Small intestine (tissue), 7 donors: ENCODE measurements at regions not wholly inside any gene's neighbourhood (a gene's known extent, or its start where the extent isn't known, plus 50 kb on each side); places are given as distances from the start of the nearest gene placed in this dataset.
"Not testable (repeated sequence)": the region's sequence is repeated elsewhere in the genome, so short reads cannot be mapped to it uniquely, and the experiment has no call there.

Experiments
- DNase-seq, 2 donors: peaks; one replicate each; pipeline versions ENCODE4 v3.0.0 to v3.0.0-alpha.2; 2013
- FAIRE-seq: peaks from 2 replicates; lab custom pipeline; 2012; peaks lifted over from hg19 to GRCh38; lab: Jason Lieb, UNC
- H3K27ac ChIP-seq, 3 donors: one replicate each; pipeline ENCODE4 v1.5.1; 2013; ENCODE audit warnings: low read length in 2 of 3, mild to moderate bottlenecking in 2 of 3, control low read depth in 1 of 3, inconsistent platforms in 1 of 3, low read depth in 1 of 3, moderate library complexity in 1 of 3
- H3K27me3 ChIP-seq, 3 donors: one replicate each; pipeline ENCODE4 v1.6.1; 2013; ENCODE audit warnings: low read length in 3 of 3, inconsistent platforms in 1 of 3; ENCODE audit not compliant: control insufficient read depth in 3 of 3, insufficient read depth in 3 of 3
- H3K36me3 ChIP-seq, 3 donors: one replicate each; pipeline ENCODE4 v1.6.1; 2013; ENCODE audit warnings: low read length in 3 of 3, inconsistent platforms in 1 of 3, low read depth in 1 of 3, mild to moderate bottlenecking in 1 of 3, moderate library complexity in 1 of 3; ENCODE audit not compliant: control insufficient read depth in 3 of 3, insufficient read depth in 2 of 3
- H3K4me1 ChIP-seq, 3 donors: one replicate each; pipeline ENCODE4 v1.6.1; 2013; ENCODE audit warnings: low read length in 2 of 3, inconsistent platforms in 1 of 3, low read depth in 1 of 3, mild to moderate bottlenecking in 1 of 3, moderate library complexity in 1 of 3; ENCODE audit not compliant: control insufficient read depth in 3 of 3, insufficient read depth in 2 of 3
- H3K4me3 ChIP-seq, 3 donors: one replicate each; pipeline ENCODE4 v1.5.1; 2013; ENCODE audit warnings: low read length in 3 of 3, control low read depth in 1 of 3, inconsistent platforms in 1 of 3, low read depth in 1 of 3, mild to moderate bottlenecking in 1 of 3, moderate library complexity in 1 of 3
- H3K9me3 ChIP-seq, 2 donors: one replicate each; pipeline ENCODE4 v1.6.1; 2013; ENCODE audit warnings: low read depth in 1 of 2, low read length in 1 of 2; ENCODE audit not compliant: control insufficient read depth in 2 of 2, insufficient read depth in 1 of 2
- WGBS, 3 donors: extraction: QIAGEN DNeasy Blood & Tissue Kit; methylation state at CpG; one replicate each; pipeline ENCODE4 v1.1.7; 2013; 5-methylcytosine and 5-hydroxymethylcytosine counted together
- donor health status: healthy with polysubstance abuse.
- donor health status: control.
- donor health status: control.
- donor health status: Bipolar disorder and iron deficiency.
- donor health status: healthy.

GRCh38 chr3:15979495-15979894, 181.7 kb upstream of the ANKRD28 start:
- FAIRE-seq (no peak), DNase-seq (peak in 1 of 2 donors; percentile 10)

GRCh38 chr3:15979900-15980299, 182.1 kb upstream of the ANKRD28 start:
- no peak overlapping the region for H3K27ac ChIP-seq
- DNase-seq (no peak), FAIRE-seq (no peak)
- H3K9me3 ChIP-seq = no peaks in the 10 kb centered on the region
- WGBS, 3 donors = 86 to 90% (median 89%) methylated on average over 3 of the region's 3 CpGs
- H3K27me3 ChIP-seq = no peaks in the 10 kb centered on the region
- no peak overlapping the region for H3K4me3 ChIP-seq
- H3K4me1 ChIP-seq = no peaks in the 10 kb centered on the region
- H3K36me3 ChIP-seq = no peaks in the 10 kb centered on the region

More at GRCh38 chr3:15979495-15979894, 181.7 kb upstream of the ANKRD28 start:
- no peak overlapping the region for H3K4me3 ChIP-seq
- H3K9me3 ChIP-seq = no peaks in the 10 kb centered on the region
- 67 to 68% (median 67%) methylated on average over 2 of the region's 2 CpGs for WGBS, 3 donors
- no peaks in the 10 kb centered on the region for H3K36me3 ChIP-seq
- no peaks in the 10 kb centered on the region for H3K4me1 ChIP-seq
- H3K27ac ChIP-seq = no peak overlapping the region
- H3K27me3 ChIP-seq = no peaks in the 10 kb centered on the region

DNA sequence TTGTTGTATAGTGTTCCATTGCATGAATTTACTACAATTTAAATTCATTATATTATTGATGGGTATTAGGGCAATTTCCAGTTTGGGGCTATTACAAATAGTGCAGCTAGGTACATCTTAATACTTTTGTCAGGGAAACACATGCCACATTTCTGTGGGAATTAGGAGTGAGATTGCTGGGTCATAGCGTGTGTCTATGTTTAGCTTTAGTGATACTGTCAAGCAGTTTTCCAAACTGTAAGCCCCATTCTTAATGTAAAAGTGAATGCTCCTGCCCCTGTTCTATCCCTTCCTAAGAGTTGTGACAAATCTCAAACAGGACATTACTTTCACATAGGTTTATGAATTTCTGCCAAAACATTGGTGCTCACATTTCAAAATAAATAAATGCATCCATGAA, 184.5 kb upstream of the ANKRD28 start:
- WGBS, 3 donors = 74 to 86% (median 86%) methylated on average over 1 of the region's 1 CpG
- Histone ChIP-seq H3K4me3 (no peak overlapping the region), H3K27ac (no peak overlapping the region), H3K4me1 (no peaks in the 10 kb centered on the region), H3K9me3 (peaks cover 0 to 3% of the 10 kb centered on the region in 2 donors), H3K27me3 (no peaks in the 10 kb centered on the region), H3K36me3 (no peaks in the 10 kb centered on the region)
- no peak for FAIRE-seq
- DNase-seq = no peak

DNA sequence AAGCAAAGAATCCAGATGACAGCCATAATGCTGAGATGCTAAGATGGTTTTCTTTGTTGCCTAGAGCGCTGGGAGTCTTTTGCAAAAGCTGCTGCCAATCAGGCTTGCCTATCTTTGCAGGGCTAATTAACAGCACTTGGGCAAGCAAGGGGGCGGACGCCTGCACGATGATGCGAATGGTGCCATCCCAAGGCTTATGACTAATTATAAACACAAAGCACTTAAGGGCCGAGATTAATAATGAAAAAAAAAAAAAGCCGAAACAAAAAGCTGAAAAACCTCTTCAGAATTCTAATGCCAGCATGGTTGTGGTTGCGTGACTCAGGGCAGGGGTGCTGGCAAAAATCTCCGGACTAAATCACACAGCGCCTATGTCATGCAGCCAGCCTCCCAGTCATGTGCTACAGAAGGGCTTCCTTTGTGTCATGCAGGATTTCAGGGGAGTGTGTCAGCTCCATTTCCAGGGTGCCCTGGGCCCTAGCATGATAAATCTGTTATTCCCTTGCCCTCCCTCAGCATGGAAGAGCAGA, 185.0 kb upstream of the ANKRD28 start:
- WGBS, 3 donors = 68 to 83% (median 81%) methylated on average over 10 of the region's 10 CpGs
- DNase-seq (no peak), FAIRE-seq (no peak)
- H3K4me3 ChIP-seq = no peak overlapping the region
- peaks cover 0 to 3% of the 10 kb centered on the region in 2 donors for H3K9me3 ChIP-seq
- no peak overlapping the region for H3K27ac ChIP-seq
- H3K36me3 ChIP-seq = no peaks in the 10 kb centered on the region
- no peaks in the 10 kb centered on the region for H3K27me3 ChIP-seq
- H3K4me1 ChIP-seq = no peaks in the 10 kb centered on the region

GRCh38 chr3:15983232-15983631, 185.5 kb upstream of the ANKRD28 start:
- no peak for DNase-seq
- Histone ChIP-seq H3K4me1 (no peaks in the 10 kb centered on the region), H3K27me3 (no peaks in the 10 kb centered on the region), H3K27ac (no peak overlapping the region), H3K4me3 (no peak overlapping the region), H3K9me3 (peaks cover 0 to 8% of the 10 kb centered on the region in 2 donors), H3K36me3 (no peaks in the 10 kb centered on the region)
- no peak for FAIRE-seq
- WGBS, 3 donors = 72 to 79% (median 73%) methylated on average over 2 of the region's 2 CpGs

DNA sequence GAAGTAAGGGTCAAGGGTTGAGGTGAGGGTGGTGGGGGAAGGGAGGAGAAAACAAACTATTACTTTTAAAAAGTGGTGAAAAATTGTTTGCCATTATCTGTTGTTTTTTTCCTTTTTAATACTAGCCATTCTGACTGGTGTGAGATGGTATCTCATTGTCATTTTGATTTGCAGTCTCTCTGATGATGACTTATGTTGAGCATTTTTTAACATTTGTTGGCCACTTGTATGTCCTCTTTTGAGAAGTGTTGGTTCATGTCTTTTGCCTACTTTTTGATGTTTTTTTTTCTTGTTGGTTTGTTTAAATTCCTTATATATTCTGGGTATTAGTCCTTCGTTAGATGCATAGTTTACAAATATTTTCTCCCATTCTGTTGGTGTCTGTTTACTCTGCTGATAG, 185.9 kb upstream of the ANKRD28 start:
- WGBS, 3 donors = 43 to 58% (median 57%) methylated on average over 1 of the region's 1 CpG
- no peak overlapping the region for H3K4me3 ChIP-seq
- no peak overlapping the region for H3K27ac ChIP-seq
- no peaks in the 10 kb centered on the region for H3K27me3 ChIP-seq
- peaks cover 0 to 9% of the 10 kb centered on the region in 2 donors for H3K9me3 ChIP-seq
- H3K36me3 ChIP-seq = no peaks in the 10 kb centered on the region
- H3K4me1 ChIP-seq = no peaks in the 10 kb centered on the region
- no peak for DNase-seq
- no peak for FAIRE-seq

DNA sequence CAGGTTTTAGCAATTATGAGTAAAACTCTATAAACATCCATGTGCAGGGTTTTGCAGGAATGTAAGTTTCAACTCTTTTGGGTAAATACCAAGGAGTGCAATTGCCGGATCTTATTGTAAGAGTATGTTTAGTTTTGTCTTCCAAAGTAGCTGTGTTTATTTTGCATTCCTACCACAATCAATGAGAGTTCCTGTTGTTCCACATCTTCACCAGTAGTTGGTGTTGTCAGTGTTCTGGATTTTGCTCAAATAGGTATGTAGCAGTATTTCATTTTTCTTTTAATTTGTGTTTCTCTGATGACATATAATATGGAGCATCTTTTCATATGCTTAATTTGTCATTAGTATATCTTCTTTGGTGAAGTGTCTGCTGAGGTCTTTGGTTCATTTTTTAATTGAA, 185.1 kb upstream of the GALNT15 start:
- 73 to 93% (median 79%) methylated on average over 1 of the region's 1 CpG for WGBS, 3 donors
- FAIRE-seq = no peak

DNA sequence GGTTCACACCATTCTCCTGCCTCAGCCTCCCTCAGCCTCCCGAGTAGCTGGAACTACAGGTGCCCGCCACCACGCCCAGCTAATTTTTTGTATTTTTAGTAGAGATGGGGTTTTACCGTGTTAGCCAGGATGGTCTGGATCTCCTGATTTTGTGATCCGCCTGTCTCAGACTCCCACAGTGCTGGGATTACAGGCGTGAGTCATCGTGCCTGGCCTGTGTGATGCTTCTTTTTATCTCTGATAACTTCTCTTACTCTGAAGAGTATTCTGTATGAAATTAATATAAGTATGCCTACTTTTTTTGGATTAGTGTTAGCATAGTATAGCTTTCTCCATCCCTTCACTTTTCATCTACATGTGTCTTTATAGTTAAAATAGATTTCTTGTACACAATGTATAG, 180.8 kb upstream of the GALNT15 start:
- not testable (repeated sequence) for H3K4me3 ChIP-seq, H3K4me1 ChIP-seq, DNase-seq, FAIRE-seq, H3K9me3 ChIP-seq, H3K36me3 ChIP-seq, H3K27me3 ChIP-seq, H3K27ac ChIP-seq
- WGBS, 3 donors = 87 to 94% (median 92%) methylated on average over 7 of the region's 7 CpGs

More for the DNA sequence above, 185.1 kb upstream of the GALNT15 start:
- H3K4me3 ChIP-seq = no peak overlapping the region
- H3K27me3 ChIP-seq = no peaks in the 10 kb centered on the region
- H3K27ac ChIP-seq = no peak overlapping the region
- no peaks in the 10 kb centered on the region for H3K36me3 ChIP-seq
- H3K9me3 ChIP-seq = peaks cover 0 to 9% of the 10 kb centered on the region in 2 donors
- H3K4me1 ChIP-seq = no peaks in the 10 kb centered on the region
- no peak for DNase-seq

- H3K27ac ChIP-seq, H3K27me3 ChIP-seq, FAIRE-seq, H3K4me1 ChIP-seq, H3K36me3 ChIP-seq, H3K9me3 ChIP-seq, H3K4me3 ChIP-seq, DNase-seq: not testable (repeated sequence)
- 93 to 95% (median 95%) methylated on average over 16 to 17 of the region's 17 CpGs for WGBS, 3 donors
Observed at GRCh38 chr3:15996496-15996895, 178.0 kb upstream of the GALNT15 start.
